ENCODE measurements at regions not wholly inside any gene's neighbourhood (a gene's known extent, or its start where the extent isn't known, plus 50 kb on each side); places are given as distances from the start of the nearest gene placed in this dataset.

DNA sequence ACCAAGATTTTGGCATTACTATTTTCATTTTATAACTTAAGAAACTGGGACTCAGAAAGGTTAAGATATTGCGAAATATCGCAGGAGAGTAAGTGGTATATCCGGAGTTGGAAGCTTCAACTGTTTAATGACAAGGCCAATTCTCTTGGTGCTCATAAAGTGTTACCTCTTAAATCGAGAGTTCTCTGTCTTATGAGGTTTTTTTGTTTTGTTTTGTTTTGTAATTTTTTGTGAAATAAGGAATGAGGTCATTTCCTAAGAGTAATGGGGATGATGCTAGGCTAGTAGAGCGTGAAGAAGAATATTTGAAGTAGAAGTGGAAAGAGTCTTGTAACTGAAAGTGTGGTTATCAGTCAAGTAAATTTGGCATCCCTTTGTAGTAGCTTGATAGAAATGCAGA lies 183.2 kb upstream of the DAB2 start:
- peak in 2 of 3 donors; percentile 12 to 61 for DNase-seq

DNA sequence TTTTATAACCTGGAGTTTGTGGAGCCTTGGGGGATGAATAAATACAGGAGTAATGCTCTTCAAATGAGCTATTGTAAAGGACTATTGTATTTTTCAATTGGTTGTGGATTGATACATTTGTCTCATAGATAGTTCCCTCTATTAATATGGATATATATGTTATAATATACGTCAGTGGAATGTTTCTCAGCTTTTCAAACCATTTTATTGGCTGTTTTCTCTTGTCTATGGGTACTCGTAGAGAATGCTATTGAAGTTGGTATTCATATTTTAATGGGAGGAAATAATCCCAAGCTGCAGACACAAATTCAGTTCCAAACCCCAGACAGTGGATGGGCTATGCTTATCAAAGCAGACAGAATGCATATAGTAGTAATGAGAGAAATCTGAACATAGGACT lies 181.8 kb upstream of the DAB2 start:
- no peak for DNase-seq

DNA sequence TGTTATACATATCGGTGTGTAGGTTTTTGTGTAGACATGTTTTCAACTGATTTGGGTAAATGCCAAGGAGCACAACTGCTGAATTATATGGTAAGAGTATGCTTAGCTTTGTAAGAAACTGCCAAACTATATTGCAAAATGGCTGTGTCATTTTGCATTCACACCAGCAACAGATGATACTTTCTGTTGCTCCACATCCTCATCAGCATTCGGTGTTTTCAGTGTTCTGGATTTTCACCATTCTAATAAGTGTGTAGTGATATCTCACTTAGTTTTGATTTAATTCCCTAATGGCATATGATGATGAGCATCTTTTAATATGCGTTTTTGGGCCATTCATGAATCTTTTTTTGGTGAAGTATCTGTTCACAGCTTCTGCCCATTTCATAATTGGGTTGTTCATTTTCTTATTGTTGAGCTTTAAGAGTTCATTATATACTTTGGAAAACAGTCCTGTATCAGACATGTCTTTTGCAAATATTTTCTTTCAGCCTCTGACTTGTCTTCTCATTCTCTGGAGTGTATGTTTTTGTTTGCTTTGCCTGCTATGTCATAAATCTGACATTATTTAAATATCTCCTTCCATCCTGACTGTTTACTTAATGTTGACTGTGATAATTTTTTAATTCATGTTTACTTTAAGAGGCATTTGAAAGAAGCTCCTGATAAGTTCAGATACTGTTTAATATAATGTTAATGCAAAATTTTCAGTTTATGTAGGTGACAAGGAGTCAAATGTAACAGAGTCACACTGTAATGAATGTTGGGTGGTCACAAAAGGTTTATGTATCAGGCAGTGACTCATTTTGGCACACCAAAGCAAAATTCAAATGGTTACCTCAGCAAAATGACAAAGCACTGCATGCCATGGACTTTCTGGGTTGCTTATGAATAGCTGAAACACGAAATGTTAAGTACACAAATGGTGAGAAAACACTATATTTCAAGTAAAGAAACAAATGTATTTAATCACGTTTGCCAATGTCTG lies 181.1 kb upstream of the DAB2 start:
- DNase-seq = no peak

DNA sequence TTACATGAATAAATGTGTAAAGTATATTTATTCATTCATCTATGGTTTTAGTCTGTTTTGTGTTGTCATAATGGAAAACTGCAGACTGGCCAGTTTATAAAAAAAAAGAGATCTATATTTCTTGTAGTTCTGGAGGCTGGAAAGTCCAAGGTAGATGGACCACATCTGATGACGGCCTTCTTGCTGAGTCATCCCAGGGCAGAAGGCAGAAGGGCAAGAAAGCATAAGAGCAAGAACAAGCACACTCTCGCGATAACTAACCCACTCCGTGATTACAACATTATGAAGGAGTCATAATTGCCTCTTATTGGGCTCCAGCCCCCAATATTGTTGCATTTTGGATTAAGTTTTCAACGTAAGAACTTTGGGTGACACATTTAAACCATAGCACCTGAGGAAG lies 180.4 kb upstream of the DAB2 start:
- no peak for DNase-seq

DNA sequence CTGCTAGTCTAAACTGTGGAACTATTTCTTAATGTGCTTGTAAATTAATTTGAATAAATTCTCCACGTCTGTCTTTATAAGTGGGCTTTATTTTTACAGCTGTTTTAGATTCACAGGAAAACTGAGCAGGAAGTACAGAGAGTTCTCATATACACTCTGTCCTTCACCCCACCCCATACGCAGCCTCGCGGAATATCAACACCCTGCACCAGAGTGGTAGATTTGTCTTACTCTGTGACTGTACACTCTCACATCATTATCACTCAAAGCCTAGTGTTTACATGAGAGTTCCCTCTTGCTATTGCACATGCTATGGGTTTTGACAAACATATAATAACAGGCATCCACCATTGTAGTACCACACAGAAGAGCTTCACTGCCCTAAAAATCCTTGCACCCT lies 179.7 kb upstream of the DAB2 start:
- no peak for DNase-seq

DNA sequence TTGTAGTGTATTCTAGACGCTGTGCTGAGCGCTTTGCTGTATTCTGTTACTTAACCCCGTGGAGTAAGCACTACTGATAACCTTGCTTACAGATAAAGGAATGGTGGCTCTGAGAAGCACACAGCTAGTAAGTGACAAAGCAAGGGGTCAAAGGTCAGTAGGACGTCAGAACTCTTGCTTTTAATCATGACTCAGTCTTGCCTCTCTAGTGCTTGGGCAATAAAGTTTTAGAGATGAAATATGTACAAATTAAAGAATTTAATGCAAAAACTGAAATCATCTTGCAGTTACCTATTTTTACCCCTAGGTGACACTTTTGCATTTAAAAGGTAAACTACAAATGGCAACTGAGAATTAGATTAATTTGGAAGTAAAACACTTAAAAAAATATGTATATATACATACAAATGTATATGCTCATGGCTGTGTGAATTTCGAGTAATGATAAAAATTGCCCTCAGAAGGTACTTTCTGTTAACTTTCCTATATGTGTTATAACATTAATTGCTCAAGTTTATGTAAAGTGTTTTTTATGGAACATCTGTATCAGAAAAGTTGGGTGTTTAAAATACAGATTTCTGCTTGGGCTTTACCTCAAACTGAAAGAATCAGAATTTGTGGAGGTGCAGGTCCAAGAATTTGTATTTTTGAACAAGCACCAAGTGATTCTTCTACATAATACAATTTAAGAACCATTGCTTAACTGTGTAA lies 175.1 kb upstream of the DAB2 start:
- DNase-seq = peak in 2 of 3 donors; percentile 23 to 33

DNA sequence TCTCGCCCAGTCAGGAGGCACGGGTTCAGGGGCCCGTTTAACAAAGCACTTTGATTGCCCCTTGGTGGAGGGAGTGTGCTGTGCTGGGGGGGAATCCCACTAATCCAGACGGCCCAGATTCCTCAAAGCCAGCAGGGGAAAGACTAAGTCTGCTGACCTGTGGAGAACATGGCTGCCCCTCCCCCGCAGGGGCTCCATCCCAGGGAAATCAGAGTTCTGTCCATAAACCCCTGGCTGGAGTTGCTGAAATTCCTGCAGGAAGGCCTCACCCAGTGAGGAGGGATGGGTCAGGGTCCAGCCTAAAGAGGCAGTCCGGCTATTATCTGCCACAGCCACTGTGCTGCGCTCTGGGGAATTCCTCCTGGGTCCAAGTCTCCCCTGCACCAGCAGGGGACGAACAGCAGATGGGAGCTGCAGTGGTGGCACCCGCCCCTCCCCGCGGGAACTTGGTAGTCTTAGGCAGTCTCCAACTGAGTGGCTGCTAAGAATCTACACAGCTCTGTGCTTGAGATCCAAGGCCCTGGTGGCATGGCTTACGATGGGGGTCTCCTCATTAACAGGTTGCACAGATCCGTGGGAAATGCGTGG lies 174.0 kb upstream of the DAB2 start:
- no peak for DNase-seq

DNA sequence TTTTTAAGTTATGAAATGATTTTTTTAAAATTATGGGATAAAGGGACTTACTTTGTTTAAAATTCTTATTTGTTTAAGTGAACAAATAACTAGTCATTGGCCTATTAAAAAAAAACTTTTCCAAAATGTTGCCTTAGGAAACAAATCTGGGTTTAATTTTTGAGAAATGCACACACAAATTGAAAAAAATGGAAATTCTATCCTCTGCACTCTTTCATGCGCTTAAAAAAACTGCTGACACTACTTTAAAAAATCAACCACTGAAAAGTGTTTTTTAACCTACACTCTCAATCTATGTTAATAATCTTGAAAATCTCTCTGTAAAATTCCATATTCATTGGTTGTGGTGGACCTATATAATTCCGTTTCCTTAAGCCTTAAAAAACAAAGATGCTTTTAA lies 163.4 kb upstream of the DAB2 start:
- no peak for DNase-seq

DNA sequence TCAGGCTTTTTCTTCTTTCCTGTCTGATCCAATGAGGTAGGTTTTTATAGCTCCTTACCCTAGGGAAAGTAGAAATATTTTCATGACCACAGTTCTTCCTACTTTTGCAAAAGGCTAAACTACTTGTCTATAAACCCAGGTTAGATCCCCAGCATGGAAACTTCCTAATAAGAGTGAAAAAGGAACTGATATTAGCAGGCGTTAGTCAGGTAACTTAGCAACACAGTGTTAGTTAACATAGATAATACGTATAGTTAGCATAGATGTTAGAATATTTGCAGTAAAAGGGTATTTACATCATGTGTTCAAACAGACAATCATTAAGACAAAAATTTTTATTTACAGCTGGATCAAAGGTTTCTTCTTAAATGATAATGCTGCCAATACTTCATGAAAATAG lies 162.9 kb upstream of the DAB2 start:
- DNase-seq = no peak

DNA sequence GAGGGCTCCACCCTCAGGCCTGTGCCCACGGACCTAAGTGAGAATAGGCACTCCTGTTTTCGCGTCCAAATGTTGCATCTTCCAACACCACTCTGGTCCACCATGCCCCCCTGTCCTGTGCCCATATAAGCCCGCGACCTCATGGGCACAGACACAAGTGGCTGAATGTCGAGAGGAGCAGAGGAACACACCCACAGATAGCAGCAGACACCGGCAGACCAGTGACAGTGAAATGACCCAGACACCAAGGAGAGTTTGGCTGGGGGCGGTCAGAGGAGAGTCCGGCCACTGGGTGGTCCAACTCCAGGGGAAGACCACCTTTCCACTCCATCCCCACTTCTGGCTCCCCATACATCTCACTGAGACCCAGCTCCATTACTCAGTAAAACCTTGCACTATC lies 161.4 kb upstream of the DAB2 start:
- no peak for DNase-seq

DNA sequence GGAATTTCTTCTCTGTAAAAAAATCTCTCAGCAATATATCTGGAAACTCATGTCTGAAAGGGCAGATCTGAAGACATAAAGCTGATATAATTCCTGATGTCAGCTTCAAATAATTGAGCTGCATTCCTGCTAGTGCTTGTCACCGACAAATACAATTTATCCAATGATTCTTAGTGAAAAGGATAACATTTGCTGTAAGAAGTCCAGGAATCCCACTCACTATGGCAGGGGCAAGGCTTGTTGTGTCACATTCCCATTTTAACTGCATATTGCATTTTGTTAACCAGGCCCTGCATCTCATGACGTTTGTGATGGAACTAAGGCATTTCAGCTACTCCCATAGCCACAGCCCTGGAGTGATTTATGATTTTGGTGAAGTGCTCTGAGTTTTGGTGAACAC lies 160.1 kb upstream of the DAB2 start:
- DNase-seq = peak in 1 of 3 donors; percentile 62

DNA sequence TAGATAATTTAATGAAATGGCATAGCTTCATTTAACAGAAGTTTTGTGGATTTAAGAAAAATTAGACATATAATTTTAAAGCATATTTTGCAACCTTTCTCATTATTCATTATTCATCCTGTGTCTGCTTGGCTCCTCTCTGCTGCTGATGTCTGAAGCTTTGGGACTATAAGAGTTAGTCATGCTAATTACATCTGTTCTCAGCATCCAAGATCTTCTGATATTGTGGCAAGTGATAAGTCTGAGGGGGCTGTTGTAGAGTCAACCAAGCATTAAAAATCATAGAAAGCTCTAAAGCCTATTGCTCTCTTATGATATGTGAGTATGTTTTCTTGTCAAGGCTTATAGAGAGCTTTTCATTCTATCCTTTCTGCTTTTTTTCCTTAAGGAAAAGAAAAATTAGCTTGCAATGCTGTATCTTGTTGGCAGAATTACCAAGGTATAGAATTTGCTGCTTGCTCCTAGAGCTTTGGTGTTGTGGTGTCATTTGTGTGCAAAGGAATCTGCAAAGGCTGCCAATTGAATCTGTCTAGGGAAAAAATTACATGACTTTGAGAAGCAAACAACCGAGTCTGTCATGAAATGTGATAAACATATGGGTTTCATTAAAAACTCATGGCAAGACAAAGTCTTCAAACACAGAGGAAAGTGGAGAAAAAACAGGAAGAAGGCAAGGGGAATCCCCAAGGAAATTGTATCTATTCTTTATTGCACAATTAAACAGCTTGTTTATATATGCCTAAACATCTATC lies 156.1 kb upstream of the DAB2 start:
- DNase-seq = peak; percentile 83 to 89 (median 85)

DNA sequence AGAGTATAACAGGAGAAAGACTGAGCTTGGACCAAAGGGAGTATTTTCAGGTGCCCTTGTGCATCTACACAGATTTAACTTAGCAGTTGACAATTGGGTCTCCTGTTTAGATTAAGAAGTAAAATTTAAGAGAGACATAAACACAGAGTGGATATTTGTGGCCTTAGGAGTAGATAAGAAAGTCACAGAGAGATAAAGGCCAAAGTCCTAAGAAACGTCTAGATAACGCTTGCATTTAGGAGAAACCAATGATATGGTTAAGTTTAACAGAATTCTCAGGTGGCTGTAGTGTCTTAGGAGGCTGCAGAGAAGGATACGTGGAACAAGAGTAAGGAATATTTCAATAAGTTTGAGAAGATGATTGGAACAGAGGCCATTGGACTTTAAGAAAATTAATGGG lies 155.0 kb upstream of the DAB2 start:
- no peak for DNase-seq

DNA sequence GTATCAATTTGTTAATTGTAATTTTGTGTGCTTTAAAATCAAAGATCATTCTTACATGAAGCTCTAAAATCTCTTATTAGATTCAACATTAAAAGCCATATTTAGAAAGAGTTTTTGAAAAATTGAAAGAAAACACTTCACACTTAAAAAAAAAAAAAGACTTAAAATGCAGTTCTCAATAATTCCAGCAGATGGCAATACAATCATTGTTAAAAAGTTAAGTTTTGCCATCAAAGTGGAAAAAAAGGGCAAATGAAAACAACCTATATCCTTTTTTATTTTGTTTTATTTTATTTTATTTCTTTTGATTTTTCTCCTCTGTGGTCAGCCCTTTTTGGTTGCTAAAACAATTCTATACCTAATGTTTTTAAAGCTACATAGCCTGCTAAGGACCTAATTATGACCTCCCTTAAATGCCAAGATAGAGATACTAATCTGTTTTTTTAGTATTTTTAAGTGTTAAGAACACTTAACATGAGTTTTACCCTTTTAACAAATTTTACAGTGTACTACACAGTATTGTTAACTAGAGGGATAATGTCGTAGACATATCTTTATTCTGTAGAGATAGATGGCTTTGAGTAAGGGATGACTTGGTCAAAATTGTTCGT lies 154.2 kb upstream of the DAB2 start:
- peak; percentile 32 to 66 (median 54) for DNase-seq

DNA sequence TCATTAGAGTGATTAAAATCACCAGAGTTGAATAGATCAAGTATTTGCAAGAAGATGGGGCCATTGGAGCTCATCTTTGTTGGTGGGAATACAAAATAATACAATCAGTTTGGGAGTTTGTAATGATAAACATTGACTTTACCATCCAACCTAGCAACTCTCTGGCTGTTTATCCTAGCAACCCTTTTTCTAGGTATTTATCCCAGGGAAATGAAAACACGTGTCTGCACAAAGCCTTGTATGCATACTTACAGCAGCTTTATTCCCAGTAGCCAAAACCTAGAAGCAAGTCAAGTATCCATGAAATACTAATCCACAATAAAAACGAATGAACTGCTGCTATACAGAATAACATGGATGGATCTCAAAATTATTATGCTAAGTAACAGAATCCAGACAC lies 152.7 kb upstream of the DAB2 start:
- peak in 1 of 3 donors; percentile 55 for DNase-seq

DNA sequence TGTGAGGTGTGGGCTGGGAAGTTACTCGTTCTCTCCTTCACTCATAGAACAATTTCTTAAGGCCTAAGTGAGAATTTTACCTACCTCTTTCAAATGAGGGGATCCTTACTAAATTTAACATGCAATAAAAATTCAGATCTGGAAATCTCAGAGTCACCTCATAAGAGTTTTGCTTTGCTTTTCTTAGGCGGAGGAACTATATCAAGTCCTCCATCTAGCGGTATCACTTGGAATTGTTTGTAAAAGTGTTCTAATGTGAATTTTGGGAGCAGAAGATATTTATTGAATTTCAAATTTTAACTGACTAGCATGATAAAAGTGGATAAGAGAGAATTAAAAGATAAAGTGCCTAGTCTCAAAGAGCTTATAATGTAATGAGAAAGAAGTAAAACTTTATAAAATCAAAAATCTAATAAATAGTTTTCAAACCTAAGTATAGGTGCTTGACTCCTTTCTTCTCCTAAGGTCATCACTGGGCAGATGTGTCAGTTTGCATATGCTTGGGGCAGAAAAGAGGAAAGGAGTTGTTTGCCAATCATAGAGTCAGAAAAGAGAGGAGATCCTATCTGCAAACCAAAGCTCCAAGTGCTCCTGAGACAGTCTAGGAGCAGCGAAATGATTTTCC lies 145.7 kb upstream of the DAB2 start:
- peak; percentile 43 to 76 (median 64) for DNase-seq

DNA sequence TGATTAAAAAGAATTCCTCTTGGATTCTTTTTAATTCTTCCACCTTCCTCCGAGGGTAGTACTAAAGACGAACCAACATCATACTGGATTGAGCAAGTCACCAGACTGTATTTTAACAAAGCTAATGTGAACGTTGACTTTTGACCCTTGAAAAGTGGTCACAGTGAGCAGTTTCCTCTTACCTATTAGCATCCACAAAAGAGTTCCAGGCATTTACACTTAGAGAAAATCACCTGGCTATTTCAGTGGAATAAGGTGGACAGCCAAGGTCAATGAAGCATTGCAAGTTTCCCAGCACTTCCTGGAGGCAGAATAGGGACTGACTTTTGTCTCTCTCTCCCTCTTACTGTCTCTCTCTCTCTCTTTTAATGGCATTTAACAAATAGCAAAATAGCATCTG lies 145.1 kb upstream of the DAB2 start:
- DNase-seq = no peak

DNA sequence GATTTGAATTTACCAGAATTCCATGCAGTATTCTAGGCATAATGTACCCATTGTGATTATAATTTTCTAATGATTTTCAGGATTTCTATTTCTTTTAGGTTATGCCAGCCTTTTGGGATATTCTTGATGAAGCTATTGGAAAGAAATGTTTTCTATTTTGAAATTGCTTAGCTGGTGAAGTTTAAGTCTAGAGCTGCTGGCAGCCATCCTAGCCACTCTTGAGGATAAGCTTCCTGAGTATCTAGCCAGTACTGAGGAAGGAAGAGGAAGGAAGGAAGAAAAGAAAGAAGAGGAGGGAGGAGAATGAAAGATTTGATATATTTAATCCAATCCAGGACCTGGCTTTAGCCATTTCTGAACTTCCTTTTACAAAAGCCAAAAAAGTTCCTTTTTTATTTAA lies 142.1 kb upstream of the DAB2 start:
- DNase-seq = no peak

DNA sequence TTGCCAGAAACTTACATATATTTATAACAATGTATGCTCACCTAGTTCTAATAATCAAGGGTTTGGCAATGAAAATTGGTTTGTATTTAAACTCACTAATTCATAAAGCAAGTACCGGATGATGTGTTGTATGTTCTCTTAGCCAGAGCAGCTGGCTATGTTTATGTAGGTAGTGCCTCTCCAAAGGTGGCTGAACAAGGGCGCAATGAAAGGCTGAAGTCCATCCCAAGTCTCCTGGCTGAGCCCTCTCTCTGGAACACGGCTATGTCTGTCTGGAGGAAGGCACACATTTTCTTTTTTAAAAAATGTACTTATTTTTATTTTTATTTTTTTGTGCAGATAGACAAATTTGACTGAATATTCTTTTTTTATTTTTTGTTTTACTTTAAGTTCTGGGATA lies 141.2 kb upstream of the DAB2 start:
- DNase-seq = no peak

DNA sequence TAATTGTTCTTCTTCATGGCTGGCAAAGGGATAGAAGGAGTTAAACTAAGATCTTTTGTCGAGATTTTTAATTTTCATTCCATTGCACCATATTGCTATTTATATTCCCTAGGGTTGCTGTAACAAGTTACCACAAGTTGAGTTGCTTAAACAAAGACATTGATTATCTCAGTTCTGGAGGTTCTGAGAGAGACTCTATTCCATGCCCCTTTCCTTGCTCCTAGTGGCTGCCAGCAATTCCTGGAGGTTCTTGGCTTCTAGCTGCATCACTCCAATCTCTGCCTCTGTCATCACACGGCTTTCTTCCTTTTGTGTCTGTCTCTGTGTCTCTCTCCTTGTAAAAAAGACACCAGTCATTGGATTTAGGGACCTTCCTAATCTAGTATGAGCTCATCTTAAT lies 136.6 kb upstream of the DAB2 start:
- no peak for DNase-seq

DNA sequence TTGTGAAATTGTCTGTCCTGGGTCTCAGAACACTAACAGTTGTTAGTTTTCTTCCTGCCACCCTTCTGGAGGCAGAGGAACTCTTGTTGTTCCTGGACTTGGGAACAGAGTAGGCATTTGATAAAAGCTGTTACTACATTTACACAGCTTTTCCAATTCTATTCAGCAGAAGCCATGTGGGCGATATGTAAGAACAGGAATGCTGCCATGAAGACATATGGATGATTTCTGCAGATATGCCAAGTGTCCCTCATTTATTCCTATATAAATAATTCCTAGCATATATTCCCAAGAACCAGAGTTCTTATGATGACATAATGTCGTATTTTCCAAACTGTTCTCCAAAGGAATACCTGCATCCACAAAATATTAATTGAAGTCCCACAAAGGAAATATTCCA lies 135.9 kb upstream of the DAB2 start:
- no peak for DNase-seq
